HCT116 (cell line): ENCODE measurements at regions not wholly inside any gene's neighbourhood (a gene's known extent, or its start where the extent isn't known, plus 50 kb on each side); places are given as distances from the start of the nearest gene placed in this dataset.

ENCODE experiments used
- ATF3 ChIP-seq: IDR thresholded peaks from 2 replicates; pipeline ENCODE4 v1.6.1; 2012
- CTCF ChIP-seq, 3 experiments: fragments of 200-600 bp in 1 of 3; sonication (generic) in 1 of 3; IDR thresholded peaks in 2 of 3; conservative IDR thresholded peaks in 1 of 3; 2 replicates each; pipeline ENCODE4 v1.5.1; 2012 to 2017; ENCODE audit warnings: low read depth in 2 of 3, low read length in 2 of 3, antibody characterized with exemption in 1 of 3, borderline replicate concordance in 1 of 3, control low read depth in 1 of 3, mild to moderate bottlenecking in 1 of 3, mixed read lengths in 1 of 3, mixed run types in 1 of 3, moderate library complexity in 1 of 3; ENCODE audit not compliant: insufficient read depth in 1 of 3
- EGR1 ChIP-seq: IDR thresholded peaks from 2 replicates; pipeline ENCODE4 v1.6.1; 2012; ENCODE audit warnings: low read depth
- ELF1 ChIP-seq: IDR thresholded peaks from 2 replicates; pipeline ENCODE4 v1.6.1; 2012; ENCODE audit warnings: low read depth, borderline replicate concordance
- EZH2 ChIP-seq: fragments of 200-600 bp; sonication (generic); IDR thresholded peaks from 2 replicates; pipeline ENCODE4 v1.6.1; 2017; ENCODE audit warnings: antibody characterized with exemption, mixed run types
- MAX ChIP-seq: IDR thresholded peaks from 2 replicates; pipeline ENCODE4 v1.6.1; 2012
- POLR2A ChIP-seq: IDR thresholded peaks from 2 replicates; pipeline ENCODE4 v1.7.0; 2011; ENCODE audit warnings: borderline replicate concordance; ENCODE audit not compliant: insufficient read depth, insufficient read length; ENCODE audit errors: extremely low read depth
- POLR2AphosphoS5 ChIP-seq: IDR thresholded peaks from 2 replicates; pipeline ENCODE4 v1.6.1; 2011; ENCODE audit warnings: mild to moderate bottlenecking, low read depth, low read length, moderate library complexity
- RAD21 ChIP-seq: IDR thresholded peaks from 2 replicates; pipeline ENCODE4 v1.6.1; 2012; ENCODE audit warnings: low read depth, mild to moderate bottlenecking
- REST ChIP-seq: IDR thresholded peaks from 2 replicates; pipeline ENCODE4 v1.6.1; 2012; ENCODE audit warnings: low read depth
- SP1 ChIP-seq: IDR thresholded peaks from 2 replicates; pipeline ENCODE4 v1.6.1; 2012; ENCODE audit warnings: low read depth
- SRF ChIP-seq: IDR thresholded peaks from 2 replicates; pipeline ENCODE4 v1.6.1; 2012; ENCODE audit warnings: low read depth
- YY1 ChIP-seq: IDR thresholded peaks from 2 replicates; pipeline ENCODE4 v1.6.1; 2011; ENCODE audit warnings: low read length, low read depth, moderate library complexity, mild to moderate bottlenecking; ENCODE audit not compliant: insufficient replicate concordance; ENCODE audit errors: extremely low read depth
- ZNF274 ChIP-seq: fragments of 200-500 bp; sonication (Bioruptor generic); IDR thresholded peaks from 2 replicates; pipeline ENCODE4 v1.6.1; 2014; ENCODE audit warnings: mild to moderate bottlenecking, low read depth, low read length, inconsistent platforms

- TF ChIP-seq SP1 = no peak
- no peak for TF ChIP-seq POLR2A
- no peak for TF ChIP-seq EZH2
- no peak for TF ChIP-seq REST
- TF ChIP-seq POLR2AphosphoS5 = no peak
- no peak for TF ChIP-seq CTCF (IDR thresholded peaks at IDR 0.05 in 2 of 3, conservative IDR thresholded peaks at IDR 0.05 in 1 of 3; ENCODE audit: borderline replicate concordance in 1 of 3, insufficient read depth in 1 of 3, low read depth in 2 of 3, low read length in 2 of 3)
- no peak for TF ChIP-seq YY1
- TF ChIP-seq ZNF274 = no peak
- TF ChIP-seq RAD21 = no peak
- no peak for TF ChIP-seq MAX
- no peak for TF ChIP-seq EGR1
- TF ChIP-seq ATF3 = no peak
- no peak for TF ChIP-seq SRF
- TF ChIP-seq ELF1 = no peak
Measured at GRCh38 chr6:40286721-40287120, 300.4 kb downstream of the LRFN2 start.
